ENCODE measurements at regions not wholly inside any gene's neighbourhood (a gene's known extent, or its start where the extent isn't known, plus 50 kb on each side); places are given as distances from the start of the nearest gene placed in this dataset.
A peak's percentile ranks its signal among the peaks of the same experiment; 100 is the strongest.

DNA sequence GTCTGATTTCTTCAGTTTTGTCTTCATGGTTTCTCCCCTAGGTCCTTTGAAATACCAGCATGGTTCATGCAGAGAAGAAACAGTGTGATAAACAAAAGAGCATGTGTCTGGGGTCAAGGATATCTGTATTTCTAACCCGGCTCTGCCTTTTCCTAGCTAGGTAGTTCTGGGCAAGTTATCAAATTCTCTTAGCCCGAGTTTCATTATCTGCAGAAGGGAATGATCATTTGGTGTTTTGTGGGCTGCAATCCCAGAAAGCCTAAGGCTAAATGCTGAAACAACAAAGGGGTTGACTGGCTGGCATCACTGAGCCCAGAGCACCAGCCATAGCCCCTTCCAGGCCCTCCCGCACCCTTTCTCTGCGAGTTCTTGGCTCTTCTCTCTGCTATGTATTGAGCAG is 51.7 kb upstream of the DAPL1 start:
- H3K4me1 ChIP-seq = no peaks in the 10 kb centered on the region
- no peaks in the 10 kb centered on the region for H3K27me3 ChIP-seq
- no peaks in the 10 kb centered on the region for H3K9me3 ChIP-seq
- H3K4me3 ChIP-seq = no peak overlapping the region
- H3K36me3 ChIP-seq = no peaks in the 10 kb centered on the region
- intact Hi-C loops (cut with DNase I) = loop anchor here in 1 of 2 donors (10.0 kb wide), 1 partner anchor 559 kb away; no protein-coding TSS in a partner anchor
- 59% methylated on average over 3 of the region's 4 CpGs for WGBS (ENCODE audit: insufficient coverage, low coverage, low lambda C conversion rate, missing lambda C conversion rate)
- DNase-seq (no peak), ATAC-seq (peak in 2 of 4 donors; percentile 35 to 41)
- no peak overlapping the region for H3K27ac ChIP-seq
- TF ChIP-seq, protein P1, sequence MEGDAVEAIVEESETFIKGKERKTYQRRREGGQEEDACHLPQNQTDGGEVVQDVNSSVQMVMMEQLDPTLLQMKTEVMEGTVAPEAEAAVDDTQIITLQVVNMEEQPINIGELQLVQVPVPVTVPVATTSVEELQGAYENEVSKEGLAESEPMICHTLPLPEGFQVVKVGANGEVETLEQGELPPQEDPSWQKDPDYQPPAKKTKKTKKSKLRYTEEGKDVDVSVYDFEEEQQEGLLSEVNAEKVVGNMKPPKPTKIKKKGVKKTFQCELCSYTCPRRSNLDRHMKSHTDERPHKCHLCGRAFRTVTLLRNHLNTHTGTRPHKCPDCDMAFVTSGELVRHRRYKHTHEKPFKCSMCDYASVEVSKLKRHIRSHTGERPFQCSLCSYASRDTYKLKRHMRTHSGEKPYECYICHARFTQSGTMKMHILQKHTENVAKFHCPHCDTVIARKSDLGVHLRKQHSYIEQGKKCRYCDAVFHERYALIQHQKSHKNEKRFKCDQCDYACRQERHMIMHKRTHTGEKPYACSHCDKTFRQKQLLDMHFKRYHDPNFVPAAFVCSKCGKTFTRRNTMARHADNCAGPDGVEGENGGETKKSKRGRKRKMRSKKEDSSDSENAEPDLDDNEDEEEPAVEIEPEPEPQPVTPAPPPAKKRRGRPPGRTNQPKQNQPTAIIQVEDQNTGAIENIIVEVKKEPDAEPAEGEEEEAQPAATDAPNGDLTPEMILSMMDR (IDR thresholded peaks at IDR 0.05) = no peak
- TF ChIP-seq POLR2A (IDR thresholded peaks at IDR 0.05) = no peak

DNA sequence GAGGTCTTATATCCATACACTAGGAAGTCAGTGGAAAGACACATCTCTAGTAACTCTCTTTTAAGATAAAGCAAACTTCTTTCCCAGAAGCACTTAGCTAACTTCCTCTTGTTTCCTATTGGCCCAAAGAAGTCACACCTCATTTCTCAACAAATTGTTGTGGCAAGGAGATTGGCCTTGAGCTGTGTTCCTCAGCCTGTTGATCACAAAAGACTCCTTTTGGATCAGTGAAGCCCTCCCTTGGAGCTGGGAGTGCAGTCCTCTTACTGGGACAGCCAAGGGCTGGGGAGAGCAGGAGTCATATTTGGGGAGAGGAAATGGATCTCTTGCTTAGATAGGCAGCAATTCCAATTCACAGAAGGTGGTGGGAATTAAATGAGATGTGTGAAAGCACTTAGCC is 51.2 kb upstream of the DAPL1 start:
- no peak for TF ChIP-seq POLR2A (IDR thresholded peaks at IDR 0.05)
- TF ChIP-seq, protein P1 (IDR thresholded peaks at IDR 0.05) = no peak
- DNase-seq (no peak), ATAC-seq (no peak)
- H3K27ac ChIP-seq = no peak overlapping the region
- intact Hi-C loops (cut with DNase I) = loop anchor here in 1 of 2 donors (10.0 kb wide), 1 partner anchor 559 kb away; no protein-coding TSS in a partner anchor
- H3K27me3 ChIP-seq = no peaks in the 10 kb centered on the region
- no peaks in the 10 kb centered on the region for H3K36me3 ChIP-seq
- no peaks in the 10 kb centered on the region for H3K4me1 ChIP-seq
- H3K4me3 ChIP-seq = no peak overlapping the region
- no peaks in the 10 kb centered on the region for H3K9me3 ChIP-seq

DNA sequence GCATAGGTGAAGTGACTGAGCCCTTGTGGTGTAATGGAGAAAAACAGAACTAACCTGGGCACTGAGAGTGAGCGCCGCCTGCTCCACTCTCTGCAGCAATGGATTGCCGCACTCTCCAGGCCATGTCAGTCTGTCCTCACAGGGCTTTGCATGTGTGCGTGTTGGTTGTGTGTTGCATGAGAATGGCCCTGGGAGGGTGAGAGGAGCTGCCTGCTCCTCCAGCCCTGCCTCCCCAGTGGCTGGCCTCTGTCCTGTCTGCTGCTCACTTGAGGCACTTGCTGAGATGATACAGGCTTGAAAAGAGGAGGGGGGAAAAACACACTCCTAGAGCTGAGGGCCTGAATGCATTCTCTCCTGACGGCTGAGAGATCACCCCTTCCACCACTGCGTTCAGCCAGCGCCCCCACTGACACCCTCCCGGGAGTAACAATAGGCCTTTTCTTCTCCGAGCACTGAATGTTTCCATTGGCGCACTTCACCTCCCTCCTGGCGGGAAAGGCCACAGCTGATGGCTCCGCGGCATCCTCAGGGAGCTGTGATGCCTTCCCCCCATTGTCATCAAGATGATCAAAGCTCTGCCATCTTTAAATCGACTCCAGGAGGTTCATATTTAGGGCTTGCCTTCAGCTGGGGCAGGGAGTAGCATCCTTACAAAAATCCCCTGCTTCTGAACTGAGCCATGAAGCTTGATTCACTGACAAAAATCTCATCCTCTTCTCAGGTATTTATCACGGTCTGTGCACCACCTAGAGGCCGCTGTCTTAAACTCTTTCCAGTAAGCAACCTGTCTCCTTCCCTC is 49.9 kb upstream of the DAPL1 start:
- H3K27me3 ChIP-seq = no peaks in the 10 kb centered on the region
- H3K27ac ChIP-seq = no peak overlapping the region
- no peak overlapping the region for H3K4me3 ChIP-seq
- H3K9me3 ChIP-seq = no peaks in the 10 kb centered on the region
- TF ChIP-seq, protein P1 (IDR thresholded peaks at IDR 0.05) = peak; percentile 48 to 64 (median 59)
- no peak for TF ChIP-seq POLR2A (IDR thresholded peaks at IDR 0.05)
- peak in 2 of 3 donors; percentile 49 to 58 for DNase-seq
- ATAC-seq = peak; percentile 81 to 88 (median 84)
- H3K4me1 ChIP-seq = no peaks in the 10 kb centered on the region
- intact Hi-C loops (cut with DNase I) = loop anchor here (5.0 to 10.0 kb wide), 2 partner anchors 560 to 718 kb away; no protein-coding TSS in a partner anchor
- whole genome bisulfite sequencing (ENCODE audit: insufficient coverage, low coverage, low lambda C conversion rate, missing lambda C conversion rate) = 57% methylated on average over 16 of the region's 16 CpGs
- H3K36me3 ChIP-seq = no peaks in the 10 kb centered on the region

Measured in right lobe of liver (tissue), 6 donors.